ENCODE measurements at regions not wholly inside any gene's neighbourhood (a gene's known extent, or its start where the extent isn't known, plus 50 kb on each side); places are given as distances from the start of the nearest gene placed in this dataset.
"Not testable (repeated sequence)": the region's sequence is repeated elsewhere in the genome, so short reads cannot be mapped to it uniquely, and the experiment has no call there.

- intact Hi-C loops (cut with micrococcal nuclease) = no loop called here
- POLR2A ChIA-PET = no interaction called here
- CTCF ChIA-PET = no interaction called here
- H3K9me3 Mint-ChIP-seq = peaks cover 7% of the 10 kb centered on the region
- no peaks in the 10 kb centered on the region for H3K27me3 Mint-ChIP-seq
- DNase-seq = no peak
- H3K4me1 Mint-ChIP-seq (ENCODE audit: low read depth) = no peaks in the 10 kb centered on the region
- no peak overlapping the region for H3K27ac Mint-ChIP-seq
- H3K36me3 Mint-ChIP-seq = no peaks in the 10 kb centered on the region
- H3K4me3 Mint-ChIP-seq = no peak overlapping the region
Observed at GRCh38 chr10:36003688-36004087, 361.6 kb upstream of the FZD8 start.

- H3K36me3 Mint-ChIP-seq = no peaks in the 10 kb centered on the region
- intact Hi-C loops (cut with micrococcal nuclease) = no loop called here
- no peaks in the 10 kb centered on the region for H3K27me3 Mint-ChIP-seq
- ChIA-PET CTCF (no interaction called here), POLR2A (no interaction called here)
- DNase-seq = no peak
- no peaks in the 10 kb centered on the region for H3K4me1 Mint-ChIP-seq (ENCODE audit: low read depth)
- H3K4me3 Mint-ChIP-seq = no peak overlapping the region
- peaks cover 9% of the 10 kb centered on the region for H3K9me3 Mint-ChIP-seq
- no peak overlapping the region for H3K27ac Mint-ChIP-seq
Observed at GRCh38 chr10:36003031-36003600, 361.0 kb upstream of the FZD8 start.

- Mint-ChIP-seq H3K36me3 (no peaks in the 10 kb centered on the region), H3K9me3 (peaks cover 8% of the 10 kb centered on the region), H3K4me3 (no peak overlapping the region), H3K4me1 (ENCODE audit: low read depth) (no peaks in the 10 kb centered on the region), H3K27me3 (no peaks in the 10 kb centered on the region), H3K27ac (no peak overlapping the region)
- DNase-seq = no peak
- CTCF ChIA-PET = no interaction called here
- POLR2A ChIA-PET = no interaction called here
- intact Hi-C loops (cut with micrococcal nuclease) = no loop called here
Observed at GRCh38 chr10:36002445-36002844, 360.3 kb upstream of the FZD8 start.

DNA sequence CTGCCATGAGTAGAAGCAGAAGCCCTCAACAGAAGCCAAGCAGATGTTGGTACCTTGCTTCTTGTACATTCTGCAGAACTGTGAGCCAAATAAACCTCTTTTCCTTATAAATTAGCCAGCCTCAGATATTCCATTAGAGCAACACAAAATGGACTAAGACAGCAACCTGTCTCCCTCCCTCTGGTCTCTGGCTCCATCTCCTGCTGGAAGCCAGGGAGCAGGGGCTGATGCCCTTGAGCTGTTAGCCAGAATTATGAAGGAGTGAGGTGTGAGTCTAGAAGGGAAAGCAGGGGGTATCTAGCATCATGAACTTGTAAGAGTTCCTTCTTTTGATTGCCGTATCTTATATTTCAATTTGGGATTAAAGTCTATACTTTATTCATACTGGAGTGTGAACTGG is 358.7 kb upstream of the FZD8 start:
- H3K27me3 Mint-ChIP-seq; CTCF ChIA-PET; H3K4me1 Mint-ChIP-seq (ENCODE audit: low read depth); H3K4me3 Mint-ChIP-seq; H3K36me3 Mint-ChIP-seq; intact Hi-C loops (cut with micrococcal nuclease); POLR2A ChIA-PET; H3K9me3 Mint-ChIP-seq; H3K27ac Mint-ChIP-seq; DNase-seq: not testable (repeated sequence)

DNA sequence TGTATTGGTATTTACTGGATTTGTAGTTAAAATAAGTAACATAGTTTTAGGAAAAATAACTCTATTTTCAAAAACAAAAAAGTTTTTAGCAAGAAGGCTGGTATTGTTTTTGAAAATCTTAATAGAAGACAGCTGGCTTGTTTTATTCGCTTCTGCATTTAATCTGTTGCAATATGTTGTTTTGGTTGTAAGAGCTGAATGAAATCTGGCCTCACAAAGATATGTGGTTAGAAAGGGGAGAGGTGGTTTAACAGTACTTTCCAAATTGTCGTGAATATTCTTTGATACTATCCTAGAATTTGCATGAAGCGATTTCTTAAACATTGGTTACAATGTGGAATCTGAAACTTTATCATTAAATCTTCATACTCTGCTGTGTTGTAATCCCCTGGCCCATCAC is 355.9 kb upstream of the FZD8 start:
- POLR2A ChIA-PET = no interaction called here
- Mint-ChIP-seq H3K4me1 (ENCODE audit: low read depth) (no peaks in the 10 kb centered on the region), H3K9me3 (peaks cover 4% of the 10 kb centered on the region), H3K27ac (no peak overlapping the region), H3K4me3 (no peak overlapping the region), H3K36me3 (no peaks in the 10 kb centered on the region), H3K27me3 (no peaks in the 10 kb centered on the region)
- CTCF ChIA-PET = no interaction called here
- DNase-seq = no peak
- intact Hi-C loops (cut with micrococcal nuclease) = no loop called here

DNA sequence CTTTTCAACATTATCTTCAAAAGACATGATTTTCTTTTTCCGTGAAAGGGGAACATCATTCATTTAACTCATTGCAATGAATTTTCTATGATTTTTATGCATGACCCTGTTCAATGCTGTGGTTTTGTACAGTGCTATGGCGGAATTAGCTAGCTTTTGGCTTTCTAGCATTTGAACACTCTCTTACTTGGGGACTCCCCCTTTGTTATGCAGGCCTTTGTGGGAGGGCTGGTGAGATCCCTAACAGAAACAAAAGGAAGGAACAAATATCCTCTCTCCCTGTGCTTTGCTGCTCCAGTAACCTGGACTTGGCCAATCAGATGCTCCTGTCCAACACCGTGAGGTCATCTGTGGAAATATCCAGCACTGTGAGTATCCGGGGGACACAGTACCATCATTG is 353.4 kb upstream of the FZD8 start:
- intact Hi-C loops (cut with micrococcal nuclease) = no loop called here
- Mint-ChIP-seq H3K27ac (no peak overlapping the region), H3K9me3 (peaks cover 2% of the 10 kb centered on the region)

GRCh38 chr10:35993591-35994515 is 351.8 kb upstream of the FZD8 start:
- intact Hi-C loops (cut with micrococcal nuclease) = no loop called here
- ChIA-PET CTCF (no interaction called here), POLR2A (no interaction called here)
- no peaks in the 10 kb centered on the region for H3K4me1 Mint-ChIP-seq (ENCODE audit: low read depth)
- no peak overlapping the region for H3K27ac Mint-ChIP-seq
- peaks cover 2% of the 10 kb centered on the region for H3K9me3 Mint-ChIP-seq
- H3K4me3 Mint-ChIP-seq = no peak overlapping the region
- no peaks in the 10 kb centered on the region for H3K36me3 Mint-ChIP-seq
- no peak for DNase-seq
- no peaks in the 10 kb centered on the region for H3K27me3 Mint-ChIP-seq

More for the DNA sequence above, 353.4 kb upstream of the FZD8 start:
- no peaks in the 10 kb centered on the region for H3K27me3 Mint-ChIP-seq
- ChIA-PET POLR2A (no interaction called here), CTCF (no interaction called here)
- H3K4me1 Mint-ChIP-seq (ENCODE audit: low read depth) = no peaks in the 10 kb centered on the region
- no peaks in the 10 kb centered on the region for H3K36me3 Mint-ChIP-seq
- H3K4me3 Mint-ChIP-seq = no peak overlapping the region
- no peak for DNase-seq

- intact Hi-C loops (cut with micrococcal nuclease) = no loop called here
- Mint-ChIP-seq H3K36me3 (no peaks in the 10 kb centered on the region), H3K9me3 (no peaks in the 10 kb centered on the region), H3K4me3 (no peak overlapping the region), H3K27me3 (no peaks in the 10 kb centered on the region), H3K4me1 (ENCODE audit: low read depth) (no peaks in the 10 kb centered on the region), H3K27ac (no peak overlapping the region)
- no peak for DNase-seq
- ChIA-PET CTCF (no interaction called here), POLR2A (no interaction called here)
Observed at GRCh38 chr10:35992107-35992506, 350.0 kb upstream of the FZD8 start.

GRCh38 chr10:35986756-35987502 is 344.8 kb upstream of the FZD8 start:
- Mint-ChIP-seq H3K27ac (no peak overlapping the region), H3K27me3 (no peaks in the 10 kb centered on the region), H3K4me1 (ENCODE audit: low read depth) (no peaks in the 10 kb centered on the region), H3K9me3 (no peaks in the 10 kb centered on the region), H3K36me3 (no peaks in the 10 kb centered on the region), H3K4me3 (no peak overlapping the region)
- CTCF ChIA-PET = no interaction called here
- DNase-seq = no peak
- POLR2A ChIA-PET = no interaction called here
- intact Hi-C loops (cut with micrococcal nuclease) = no loop called here

GRCh38 chr10:35979116-35979515 is 337.0 kb upstream of the FZD8 start:
- ChIA-PET CTCF (no interaction called here), POLR2A (no interaction called here)
- intact Hi-C loops (cut with micrococcal nuclease) = no loop called here

GRCh38 chr10:35973912-35974591 is 332.0 kb upstream of the FZD8 start:
- H3K27ac Mint-ChIP-seq; H3K4me1 Mint-ChIP-seq (ENCODE audit: low read depth); CTCF ChIA-PET; POLR2A ChIA-PET; H3K27me3 Mint-ChIP-seq; H3K36me3 Mint-ChIP-seq; DNase-seq; H3K4me3 Mint-ChIP-seq; intact Hi-C loops (cut with micrococcal nuclease): not testable (repeated sequence)
- peaks cover 14% of the 10 kb centered on the region for H3K9me3 Mint-ChIP-seq

More at GRCh38 chr10:35979116-35979515, 337.0 kb upstream of the FZD8 start:
- Mint-ChIP-seq H3K9me3 (peaks cover 2% of the 10 kb centered on the region), H3K4me1 (ENCODE audit: low read depth) (no peaks in the 10 kb centered on the region), H3K4me3 (no peak overlapping the region), H3K36me3 (no peaks in the 10 kb centered on the region), H3K27ac (no peak overlapping the region), H3K27me3 (no peaks in the 10 kb centered on the region)
- DNase-seq = no peak

DNA sequence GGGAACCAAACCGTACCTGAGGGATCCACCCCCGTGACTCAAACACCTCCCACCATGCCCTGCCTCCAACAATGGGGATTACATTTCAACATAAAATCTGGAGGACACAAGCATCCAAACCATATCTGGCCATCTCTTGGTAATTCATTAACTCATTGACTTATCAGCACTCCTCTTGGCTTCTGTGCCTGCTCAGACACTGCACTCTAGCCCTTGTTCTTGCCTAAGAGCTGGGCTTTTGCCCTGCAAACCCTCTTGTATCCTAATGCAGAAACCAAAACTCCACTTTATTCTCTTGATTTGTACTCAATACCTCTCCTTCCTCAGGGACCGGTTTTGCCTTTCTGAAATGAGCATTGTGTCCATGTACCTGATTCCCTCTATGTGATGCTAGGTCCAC is 330.2 kb upstream of the FZD8 start:
- ChIA-PET CTCF (no interaction called here), POLR2A (no interaction called here)
- no peaks in the 10 kb centered on the region for H3K36me3 Mint-ChIP-seq
- H3K4me3 Mint-ChIP-seq = no peak overlapping the region
- no peak for DNase-seq
- peaks cover 14% of the 10 kb centered on the region for H3K9me3 Mint-ChIP-seq
- H3K4me1 Mint-ChIP-seq (ENCODE audit: low read depth) = no peaks in the 10 kb centered on the region
- no peak overlapping the region for H3K27ac Mint-ChIP-seq
- H3K27me3 Mint-ChIP-seq = no peaks in the 10 kb centered on the region
- intact Hi-C loops (cut with micrococcal nuclease) = no loop called here

Measured in activated CD4-positive, alpha-beta memory T cell treated with anti-CD3 and anti-CD28 coated beads for 36 hours (primary cell).